SK-N-SH (cell line): ENCODE measurements at regions not wholly inside any gene's neighbourhood (a gene's known extent, or its start where the extent isn't known, plus 50 kb on each side); places are given as distances from the start of the nearest gene placed in this dataset.

ENCODE experiments used
- CTCF ChIA-PET: fragments of 300-600, 350-600 bp; formaldehyde crosslinking; extraction: SDS; loops from one replicate; lab custom pipeline; 2021; lab: Yijun Ruan, JAX
- POLR2A ChIA-PET: fragments of 350-600 bp; sonication (Branson Sonifier 250); formaldehyde crosslinking; extraction: SDS; loops from one replicate; lab custom pipeline; 2020; ENCODE audit warnings: antibody characterized with exemption, inconsistent platforms; lab: Yijun Ruan, JAX
- DNase-seq: peaks from one replicate; pipeline ENCODE4 v3.0.0; 2012
- H2AFZ ChIP-seq: fragments of 200-600 bp; sonication (generic); 2 replicates; pipeline ENCODE4 v1.8.1; 2016; ENCODE audit warnings: antibody characterized with exemption, mild to moderate bottlenecking, low read depth
- H3F3A ChIP-seq: fragments of 200-600 bp; sonication (generic); replicated peaks from 2 replicates; pipeline ENCODE3; 2016; ENCODE audit warnings: antibody characterized with exemption, mild to moderate bottlenecking; ENCODE audit not compliant: insufficient read depth
- H3K27ac ChIP-seq, 2 experiments: fragments of 200-500 bp in 1 of 2; fragments of 200-600 bp in 1 of 2; sonication (Bioruptor generic) in 1 of 2; sonication (generic), shearing (Covaris generic) in 1 of 2; 2 replicates each; pipeline versions ENCODE4 v1.5.1 to v1.6.1; 2014 to 2016; ENCODE audit warnings: low read depth in 2 of 2, inconsistent platforms in 1 of 2, low read length in 1 of 2, mild to moderate bottlenecking in 1 of 2, mixed read lengths in 1 of 2
- H3K27me3 ChIP-seq: fragments of 200-600 bp; sonication (generic), shearing (Covaris generic); 2 replicates; pipeline ENCODE4 v1.6.1; 2016; ENCODE audit warnings: mixed run types; ENCODE audit not compliant: insufficient read depth
- H3K36me3 ChIP-seq, 2 experiments: fragments of 200-500 bp in 1 of 2; fragments of 200-600 bp in 1 of 2; sonication (Bioruptor generic) in 1 of 2; sonication (generic) in 1 of 2; replicated peaks in 1 of 2; 2 replicates each; pipeline versions ENCODE3 to v1.5.1; 2014 to 2016; ENCODE audit warnings: low read length in 1 of 2, mild to moderate bottlenecking in 1 of 2; ENCODE audit not compliant: insufficient read depth in 2 of 2, control insufficient read depth in 1 of 2
- H3K4me1 ChIP-seq, 2 experiments: fragments of 200-500 bp in 1 of 2; fragments of 200-600 bp in 1 of 2; sonication (Bioruptor generic) in 1 of 2; sonication (generic), shearing (Covaris generic) in 1 of 2; 2 replicates each; pipeline versions ENCODE4 v1.5.1 to v1.6.1; 2014 to 2016; ENCODE audit warnings: low read depth in 1 of 2, low read length in 1 of 2, mixed run types in 1 of 2; ENCODE audit not compliant: insufficient read depth in 2 of 2, control insufficient read depth in 1 of 2
- H3K4me2 ChIP-seq: fragments of 200-600 bp; sonication (generic), shearing (Covaris generic); 2 replicates; pipeline ENCODE4 v1.6.1; 2017; ENCODE audit warnings: mixed run types
- H3K4me3 ChIP-seq, 2 experiments: fragments of 200-500 bp in 1 of 2; fragments of 200-600 bp in 1 of 2; sonication (Bioruptor generic) in 1 of 2; sonication (generic), shearing (Covaris generic) in 1 of 2; 2 replicates each; pipeline versions ENCODE4 v1.5.1 to v1.8.1; 2014 to 2016; ENCODE audit warnings: low read depth in 2 of 2, inconsistent platforms in 1 of 2, low read length in 1 of 2, mild to moderate bottlenecking in 1 of 2, mixed read lengths in 1 of 2, moderate library complexity in 1 of 2
- H3K79me2 ChIP-seq: fragments of 200-600 bp; sonication (generic); 2 replicates; pipeline ENCODE4 v1.8.1; 2017; ENCODE audit warnings: mild to moderate bottlenecking; ENCODE audit not compliant: insufficient read depth
- H3K9ac ChIP-seq: fragments of 200-600 bp; sonication (generic); 2 replicates; pipeline ENCODE4 v1.6.1; 2017; ENCODE audit warnings: mixed run types
- H3K9me2 ChIP-seq: fragments of 200-600 bp; sonication (generic); 2 replicates; pipeline ENCODE4 v1.6.1; 2017; ENCODE audit warnings: mixed run types
- H3K9me3 ChIP-seq: fragments of 200-600 bp; sonication (generic); 2 replicates; pipeline ENCODE4 v1.6.1; 2017; ENCODE audit warnings: mixed run types, mild to moderate bottlenecking, moderate library complexity
- H4K20me1 ChIP-seq: fragments of 200-600 bp; sonication (generic); 2 replicates; pipeline ENCODE4 v1.6.1; 2017; ENCODE audit warnings: mild to moderate bottlenecking, mixed run types; ENCODE audit not compliant: insufficient read depth
- CTCF ChIP-seq: fragments of 200-600 bp; sonication (generic); IDR thresholded peaks from 2 replicates; pipeline ENCODE4 v1.6.1; 2017; ENCODE audit warnings: antibody characterized with exemption, mild to moderate bottlenecking, moderate library complexity
- EP300 ChIP-seq, 2 experiments: IDR thresholded peaks; 2 replicates each; pipeline versions ENCODE4 v1.4.0 to v1.6.1; 2012; ENCODE audit warnings: borderline replicate concordance in 1 of 2, low read depth in 1 of 2, low read length in 1 of 2
- EZH2phosphoT487 ChIP-seq: fragments of 200-600 bp; sonication (generic); IDR thresholded peaks from 2 replicates; pipeline ENCODE4 v1.6.1; 2017; ENCODE audit warnings: low read depth, mixed run types, mild to moderate bottlenecking, antibody characterized with exemption, moderate library complexity, borderline replicate concordance
- FOSL2 ChIP-seq: IDR thresholded peaks from 2 replicates; pipeline ENCODE4 v1.4.0; 2012; ENCODE audit warnings: low read depth, mild to moderate bottlenecking, moderate library complexity, borderline replicate concordance
- GABPA ChIP-seq: IDR thresholded peaks from 2 replicates; pipeline ENCODE4 v1.4.0; 2012; ENCODE audit warnings: low read depth, mild to moderate bottlenecking
- GATA2 ChIP-seq: sonication (generic); formaldehyde crosslinking; IDR thresholded peaks from 2 replicates; pipeline ENCODE4 v1.5.0; 2020; ENCODE audit warnings: mild to moderate bottlenecking, missing genetic modification reagents
- JUND ChIP-seq: IDR thresholded peaks from 2 replicates; pipeline ENCODE4 v1.4.0; 2012
- MAX ChIP-seq: IDR thresholded peaks from 2 replicates; pipeline ENCODE4 v1.4.0; 2012; ENCODE audit warnings: low read depth
- MXI1 ChIP-seq: IDR thresholded peaks from 2 replicates; pipeline ENCODE4 v1.6.1; 2012; ENCODE audit warnings: mild to moderate bottlenecking, low read depth, low read length, improper control_type of control experiment
- NRF1 ChIP-seq: IDR thresholded peaks from 2 replicates; pipeline ENCODE4 v1.6.1; 2012; ENCODE audit warnings: low read depth, mild to moderate bottlenecking, low read length
- PBX3 ChIP-seq: IDR thresholded peaks from 2 replicates; pipeline ENCODE4; 2012
- RAD21 ChIP-seq: IDR thresholded peaks from 2 replicates; pipeline ENCODE4 v1.6.1; 2012; ENCODE audit warnings: mild to moderate bottlenecking, low read length
- REST ChIP-seq: IDR thresholded peaks from 2 replicates; pipeline ENCODE4 v1.6.1; 2012; ENCODE audit warnings: mild to moderate bottlenecking, low read depth, low read length, moderate library complexity
- RFX5 ChIP-seq: IDR thresholded peaks from 2 replicates; pipeline ENCODE4 v1.6.1; 2012; ENCODE audit warnings: mild to moderate bottlenecking, improper control_type of control experiment, low read length
- SIN3A ChIP-seq: IDR thresholded peaks from 2 replicates; pipeline ENCODE4 v1.6.1; 2012; ENCODE audit warnings: low read depth, mild to moderate bottlenecking, low read length, moderate library complexity, borderline replicate concordance
- TCF12 ChIP-seq: IDR thresholded peaks from 2 replicates; pipeline ENCODE4 v1.4.0; 2012
- USF1 ChIP-seq: IDR thresholded peaks from 2 replicates; pipeline ENCODE4 v1.4.0; 2012; ENCODE audit warnings: low read depth, borderline replicate concordance
- YY1 ChIP-seq: IDR thresholded peaks from 2 replicates; pipeline ENCODE4 v1.4.0; 2012; ENCODE audit warnings: low read depth, mild to moderate bottlenecking
- ZBTB33 ChIP-seq: IDR thresholded peaks from 2 replicates; pipeline ENCODE4 v1.4.0; 2012; ENCODE audit warnings: low read depth, borderline replicate concordance
- WGBS: methylation state at CpG from one replicate; pipeline ENCODE4 v1.1.6; 2017; ENCODE audit warnings: low lambda C conversion rate; 5-methylcytosine and 5-hydroxymethylcytosine counted together

GRCh38 chr2:62302631-62303435 is 106.9 kb downstream of the B3GNT2 start:
- no peak overlapping the region for H3K4me3 ChIP-seq
- ChIA-PET POLR2A (no interaction called here), CTCF (interaction anchor here (1.1 to 2.3 kb wide), 4 partner anchors 61 to 309 kb away, joined by 3 to 5 read pairs (median 4); no protein-coding TSS in a partner anchor)
- no peaks in the 10 kb centered on the region for H4K20me1 ChIP-seq
- H3K4me1 ChIP-seq: peaks cover 10 to 39% of the 10 kb centered on the region in 2 experiments; a peak in 2 of 4 replicates
- no peaks in the 10 kb centered on the region for H3K9me2 ChIP-seq
- no peaks in the 10 kb centered on the region for H3K79me2 ChIP-seq
- H3K27ac ChIP-seq: no peak overlapping the region
- H2AFZ ChIP-seq: no peak overlapping the region
- WGBS: 73% methylated on average over 6 of the region's 6 CpGs
- no peak for DNase-seq
- H3K36me3 ChIP-seq: no peaks in the 10 kb centered on the region
- no peaks in the 10 kb centered on the region for H3F3A ChIP-seq
- H3K4me2 ChIP-seq: no peak overlapping the region
- H3K9ac ChIP-seq: no peak overlapping the region
- H3K27me3 ChIP-seq: no peaks in the 10 kb centered on the region
- no peak for TF ChIP-seq GATA2 (CRISPR knock-in tag)
- TF ChIP-seq YY1: no peak
- TF ChIP-seq NRF1: no peak
- TF ChIP-seq REST: no peak
- TF ChIP-seq MXI1: no peak
- no peak for TF ChIP-seq EZH2phosphoT487
- TF ChIP-seq JUND: no peak
- TF ChIP-seq GABPA: no peak
- TF ChIP-seq RFX5: no peak
- TF ChIP-seq FOSL2: no peak
- no peak for TF ChIP-seq RAD21
- TF ChIP-seq CTCF: no peak
- no peak for TF ChIP-seq SIN3A
- TF ChIP-seq PBX3: no peak
- TF ChIP-seq TCF12: no peak
- TF ChIP-seq USF1: no peak
- no peak for TF ChIP-seq EP300 (IDR thresholded peaks at IDR 0.05; ENCODE audit: borderline replicate concordance in 1 of 2, low read depth in 1 of 2, low read length in 1 of 2)
- no peak for TF ChIP-seq ZBTB33
- no peak for TF ChIP-seq MAX
- H3K9me3 ChIP-seq: no peaks in the 10 kb centered on the region
